ENCODE measurements at regions not wholly inside any gene's neighbourhood (a gene's known extent, or its start where the extent isn't known, plus 50 kb on each side); places are given as distances from the start of the nearest gene placed in this dataset.

- TF ChIP-seq, protein P1, sequence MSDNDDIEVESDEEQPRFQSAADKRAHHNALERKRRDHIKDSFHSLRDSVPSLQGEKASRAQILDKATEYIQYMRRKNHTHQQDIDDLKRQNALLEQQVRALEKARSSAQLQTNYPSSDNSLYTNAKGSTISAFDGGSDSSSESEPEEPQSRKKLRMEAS (IDR thresholded peaks at IDR 0.05; ENCODE audit: insufficient read depth, insufficient read length), result no peak
- TF ChIP-seq POLR2A (IDR thresholded peaks at IDR 0.05; ENCODE audit: low read depth, low read length) (no peak), EZH2 (IDR thresholded peaks at IDR 0.05; ENCODE audit: borderline replicate concordance, low read depth, low read length, severe bottlenecking) (no peak), JUN (IDR thresholded peaks at IDR 0.05; ENCODE audit: borderline replicate concordance, insufficient read depth, insufficient read length, low read depth) (no peak), POLR2AphosphoS5 (IDR thresholded peaks at IDR 0.05; ENCODE audit: insufficient read depth, low read depth, low read length) (no peak)
- TF ChIP-seq, protein P2, sequence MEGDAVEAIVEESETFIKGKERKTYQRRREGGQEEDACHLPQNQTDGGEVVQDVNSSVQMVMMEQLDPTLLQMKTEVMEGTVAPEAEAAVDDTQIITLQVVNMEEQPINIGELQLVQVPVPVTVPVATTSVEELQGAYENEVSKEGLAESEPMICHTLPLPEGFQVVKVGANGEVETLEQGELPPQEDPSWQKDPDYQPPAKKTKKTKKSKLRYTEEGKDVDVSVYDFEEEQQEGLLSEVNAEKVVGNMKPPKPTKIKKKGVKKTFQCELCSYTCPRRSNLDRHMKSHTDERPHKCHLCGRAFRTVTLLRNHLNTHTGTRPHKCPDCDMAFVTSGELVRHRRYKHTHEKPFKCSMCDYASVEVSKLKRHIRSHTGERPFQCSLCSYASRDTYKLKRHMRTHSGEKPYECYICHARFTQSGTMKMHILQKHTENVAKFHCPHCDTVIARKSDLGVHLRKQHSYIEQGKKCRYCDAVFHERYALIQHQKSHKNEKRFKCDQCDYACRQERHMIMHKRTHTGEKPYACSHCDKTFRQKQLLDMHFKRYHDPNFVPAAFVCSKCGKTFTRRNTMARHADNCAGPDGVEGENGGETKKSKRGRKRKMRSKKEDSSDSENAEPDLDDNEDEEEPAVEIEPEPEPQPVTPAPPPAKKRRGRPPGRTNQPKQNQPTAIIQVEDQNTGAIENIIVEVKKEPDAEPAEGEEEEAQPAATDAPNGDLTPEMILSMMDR (IDR thresholded peaks at IDR 0.05; ENCODE audit: extremely low read depth in 1 of 2, insufficient read depth in 1 of 2, low read depth in 1 of 2, low read length in 2 of 2), result no peak
Observed at GRCh38 chr12:5217936-5218335, 174.3 kb downstream of the KCNA5 start.

All from endothelial cell of umbilical vein (primary cell).